GM18868 (cell line): ENCODE measurements at regions not wholly inside any gene's neighbourhood (a gene's known extent, or its start where the extent isn't known, plus 50 kb on each side); places are given as distances from the start of the nearest gene placed in this dataset.

Experiments
- ATAC-seq: cut with Tn5 transposase; IDR thresholded peaks from one replicate; pipeline ENCODE4 v1.9.1; 2021; ENCODE audit warnings: mild to moderate bottlenecking, moderate library complexity; ENCODE audit not compliant: unreplicated experiment

- no peak for ATAC-seq
These were observed 1069.8 kb downstream of the NLGN4Y start for GRCh38 chrY:15594179-15594578.

GRCh38 chrY:15600565-15600964, 1076.2 kb downstream of the NLGN4Y start:
- ATAC-seq: no peak

- ATAC-seq: no peak
These were observed 1100.0 kb downstream of the NLGN4Y start for GRCh38 chrY:15624370-15624769.

DNA sequence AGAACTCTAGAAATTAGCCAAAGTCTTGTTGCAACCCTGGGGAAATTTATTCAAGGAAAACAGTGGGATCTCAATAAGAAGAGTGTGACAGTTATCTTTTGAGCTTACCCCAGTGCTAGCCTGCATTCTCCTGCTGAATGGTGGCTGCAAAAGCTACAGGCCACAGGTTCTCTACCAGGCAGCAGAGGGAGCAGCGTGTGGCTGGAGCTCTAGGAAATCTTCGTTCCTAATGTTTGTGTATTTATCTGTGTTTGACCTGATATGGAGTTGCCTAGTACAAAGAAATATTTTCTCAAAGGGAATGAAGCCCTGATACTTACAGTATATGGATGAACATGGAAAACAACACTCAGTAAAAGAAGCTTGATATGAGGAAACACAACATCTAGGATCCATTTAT, 1100.6 kb downstream of the NLGN4Y start:
- no peak for ATAC-seq

DNA sequence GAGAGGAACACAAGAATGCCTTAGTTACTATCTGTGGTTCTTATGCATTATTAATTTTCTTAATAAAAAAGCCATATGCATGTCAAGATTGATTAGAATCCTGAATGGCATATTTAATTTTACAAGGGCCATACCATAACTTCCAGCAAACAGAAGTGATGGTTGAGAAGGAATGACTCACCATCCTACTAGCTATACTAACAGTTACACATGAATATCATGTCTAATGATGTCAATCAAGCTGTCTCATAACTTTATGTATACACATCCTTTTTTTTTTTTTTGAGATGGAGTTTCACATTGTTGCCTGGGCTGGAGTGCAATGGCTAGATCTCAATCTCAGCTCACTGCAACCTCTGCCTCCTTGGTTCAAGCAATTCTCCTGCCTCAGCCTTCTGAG, 1123.9 kb downstream of the NLGN4Y start:
- ATAC-seq: no peak

DNA sequence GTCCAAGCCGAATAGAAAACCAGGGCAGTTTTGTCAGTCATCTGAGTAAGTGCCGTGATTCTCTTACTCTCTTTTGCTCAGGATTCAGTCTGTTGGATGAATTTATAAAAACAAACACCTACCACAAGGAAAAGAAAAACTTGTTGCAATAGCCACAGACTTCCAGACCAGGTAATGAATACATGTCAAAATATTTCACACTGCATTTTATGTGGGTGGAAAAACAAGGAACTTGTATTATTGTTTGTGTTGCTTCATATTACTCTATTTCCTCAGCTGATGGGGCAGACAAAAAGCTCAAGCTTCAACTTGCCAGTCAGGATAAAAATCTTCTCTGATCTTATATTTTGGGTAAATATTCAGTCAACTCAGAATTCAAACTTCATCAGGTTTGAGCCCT, 1125.7 kb downstream of the NLGN4Y start:
- ATAC-seq: no peak

DNA sequence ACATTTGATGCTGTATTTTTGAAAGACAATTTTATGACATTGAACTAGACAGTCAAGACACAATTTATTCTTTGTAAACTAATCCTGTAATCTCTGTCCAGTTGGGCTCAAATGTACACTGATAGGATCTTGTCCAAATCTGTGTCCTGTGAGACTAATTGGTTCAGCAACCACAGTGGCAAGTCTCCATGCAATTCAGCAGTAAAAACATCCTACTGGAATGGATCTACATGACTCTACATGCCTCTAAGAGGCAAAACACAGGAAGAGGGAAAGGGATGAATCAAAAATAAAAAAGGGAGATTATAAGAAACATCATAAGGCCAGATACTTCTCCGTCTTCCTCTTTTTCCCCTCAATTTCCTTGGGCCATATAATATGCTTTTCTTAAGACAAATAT, 1164.2 kb downstream of the NLGN4Y start:
- ATAC-seq: no peak

- no peak for ATAC-seq
These were observed 1165.7 kb downstream of the NLGN4Y start for GRCh38 chrY:15689994-15690393.

GRCh38 chrY:15702131-15702530, 1177.8 kb downstream of the NLGN4Y start:
- ATAC-seq: no peak

DNA sequence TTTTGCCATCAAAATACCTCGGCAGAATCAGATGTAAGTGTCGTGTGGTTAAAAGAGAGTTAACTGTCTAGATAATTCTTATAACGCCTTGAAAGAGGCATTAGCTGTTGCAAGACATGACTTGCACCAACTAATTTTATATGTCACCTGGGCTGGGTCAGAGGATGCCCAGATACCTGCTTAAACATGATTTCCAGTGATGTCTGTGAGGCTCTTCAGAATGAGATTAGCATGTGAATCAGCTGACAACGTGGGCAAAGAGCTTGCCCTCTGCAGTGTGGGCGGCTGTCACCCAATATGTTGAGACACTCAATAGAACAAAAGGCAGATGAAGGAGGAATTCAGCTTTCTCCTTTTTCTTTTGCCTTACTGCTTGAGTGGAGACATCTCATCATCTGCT, 1180.6 kb downstream of the NLGN4Y start:
- no peak for ATAC-seq

- ATAC-seq: no peak
These were observed 1225.5 kb downstream of the NLGN4Y start for GRCh38 chrY:15749533-15750433.

DNA sequence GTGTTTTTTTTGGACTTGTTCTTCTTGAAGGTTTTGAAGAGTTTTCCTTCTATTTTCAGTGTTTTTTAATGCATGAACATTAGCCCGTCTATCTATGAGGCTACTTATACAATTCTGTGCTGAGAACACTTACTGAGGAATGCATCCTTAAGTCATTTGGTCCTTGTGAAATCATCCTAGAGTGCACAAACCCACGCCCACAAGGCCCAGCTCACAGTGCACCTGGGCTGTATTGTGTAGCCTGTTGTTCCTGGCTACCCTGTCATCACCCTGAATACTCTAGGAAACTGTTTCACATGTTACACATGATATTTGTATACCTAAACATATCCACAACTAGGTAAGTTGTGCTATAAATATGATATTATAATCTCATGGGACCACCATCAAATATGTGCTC, 1226.7 kb downstream of the NLGN4Y start:
- no peak for ATAC-seq

DNA sequence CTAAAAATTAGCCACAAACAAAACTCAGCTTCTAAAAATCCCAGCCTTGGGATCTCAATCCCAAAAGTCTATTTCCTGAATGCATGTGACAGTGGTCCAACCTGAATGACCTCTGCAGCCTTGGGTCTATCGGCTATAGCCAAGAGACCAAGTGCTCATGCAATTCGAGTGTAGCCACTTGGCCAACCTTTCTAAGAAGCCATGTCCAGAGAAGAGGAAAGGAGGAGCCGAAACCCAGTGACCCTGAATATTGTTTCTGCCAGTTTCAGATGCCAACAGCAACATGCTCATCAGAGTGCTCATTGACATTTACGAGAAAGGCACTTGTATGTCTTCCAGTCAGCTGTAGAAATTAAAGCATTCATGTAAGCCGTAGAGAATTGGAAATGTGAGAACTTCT, 1231.9 kb downstream of the NLGN4Y start:
- ATAC-seq: no peak

GRCh38 chrY:15773579-15773978, 1249.2 kb downstream of the NLGN4Y start:
- ATAC-seq: no peak

- ATAC-seq: no peak
These were observed 1251.6 kb downstream of the NLGN4Y start for GRCh38 chrY:15775880-15776279.

- ATAC-seq: no peak
These were observed 1255.6 kb downstream of the NLGN4Y start for GRCh38 chrY:15779891-15780290.

DNA sequence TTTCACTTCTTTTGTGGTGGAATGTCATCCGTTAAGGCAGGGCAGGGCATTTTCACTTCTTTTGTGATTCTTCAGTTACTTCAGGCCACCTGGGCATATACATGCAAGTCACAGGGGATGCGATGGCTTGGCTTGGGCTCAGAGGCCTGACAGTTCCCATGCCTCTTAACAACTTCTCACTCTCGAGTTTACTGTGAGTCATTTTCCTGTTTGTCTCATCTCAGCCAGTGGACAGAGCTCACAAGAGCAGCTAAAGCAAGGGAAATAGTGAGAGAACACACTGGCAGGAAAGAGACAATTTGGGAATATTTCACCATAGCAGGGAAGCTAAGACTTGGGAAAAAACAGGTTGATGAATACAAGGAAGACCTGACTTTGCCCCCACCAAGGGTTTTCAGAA, 1275.7 kb downstream of the NLGN4Y start:
- ATAC-seq: no peak

DNA sequence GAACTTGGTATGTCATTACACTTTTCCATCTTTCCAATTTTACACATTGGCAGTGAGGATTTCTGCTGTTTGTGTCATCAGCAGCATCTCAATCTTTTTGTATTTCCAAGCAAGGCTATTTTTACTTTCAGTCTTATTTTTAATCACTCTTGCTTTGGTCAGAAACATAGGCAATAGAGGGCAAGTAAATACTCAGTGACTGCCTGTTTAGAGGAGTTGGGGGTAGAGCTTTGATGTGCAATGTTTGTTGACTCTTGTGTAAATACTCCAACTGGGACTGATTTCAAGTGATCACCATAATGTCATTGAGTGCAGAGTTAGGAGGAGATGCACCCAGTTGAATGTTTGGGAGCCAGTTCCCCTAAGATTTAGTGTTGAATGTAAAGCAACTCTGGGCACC, 1281.7 kb downstream of the NLGN4Y start:
- no peak for ATAC-seq

- no peak for ATAC-seq
These were observed 1289.9 kb downstream of the NLGN4Y start for GRCh38 chrY:15814241-15814640.
